Common myeloid progenitor, CD34-positive (primary cell): ENCODE measurements at regions not wholly inside any gene's neighbourhood (a gene's known extent, or its start where the extent isn't known, plus 50 kb on each side); places are given as distances from the start of the nearest gene placed in this dataset.
"Not testable (repeated sequence)": the region's sequence is repeated elsewhere in the genome, so short reads cannot be mapped to it uniquely, and the experiment has no call there.

Source experiments
- CTCF ChIA-PET: fragments of 350-600 bp; sonication (Branson Sonifier 250); formaldehyde crosslinking; loops from one replicate; lab custom pipeline; 2021; ENCODE audit warnings: antibody characterized with exemption; lab: Charles Lee
- POLR2A ChIA-PET: fragments of 350-600 bp; sonication (Branson Sonifier 250); formaldehyde crosslinking; loops from one replicate; lab custom pipeline; 2021; ENCODE audit warnings: antibody characterized with exemption; lab: Charles Lee
- DNase-seq, 3 donors: peaks; one replicate each; pipeline versions ENCODE4 v3.0.0 to v3.0.0-alpha.2; 2013
- H3K27ac ChIP-seq, 2 experiments: 1 replicate in 1 of 2; 2 replicates in 1 of 2; pipeline ENCODE4 v1.7.0; 2013; ENCODE audit warnings: inconsistent platforms in 2 of 2, low read length in 2 of 2, mild to moderate bottlenecking in 2 of 2, low read depth in 1 of 2, moderate library complexity in 1 of 2; ENCODE audit not compliant: severe bottlenecking in 2 of 2, insufficient read depth in 1 of 2, poor library complexity in 1 of 2
- H3K27me3 ChIP-seq, 5 experiments: replicated peaks in 2 of 5; 1 replicate in 3 of 5; 2 replicates in 2 of 5; pipeline versions ENCODE4 v1.6.1 to v1.7.0; 2013; ENCODE audit warnings: low read length in 4 of 5, mild to moderate bottlenecking in 2 of 5, moderate library complexity in 2 of 5, inconsistent platforms in 1 of 5; ENCODE audit not compliant: insufficient read depth in 5 of 5, control insufficient read depth in 4 of 5
- H3K36me3 ChIP-seq, 4 experiments: 1 replicate in 2 of 4; 2 replicates in 2 of 4; pipeline versions ENCODE4 v1.6.1 to v1.7.0; 2013; ENCODE audit warnings: low read length in 3 of 4, control low read depth in 1 of 4, mild to moderate bottlenecking in 1 of 4; ENCODE audit not compliant: control insufficient read depth in 4 of 4, insufficient read depth in 4 of 4
- H3K4me1 ChIP-seq, 4 experiments: 1 replicate in 3 of 4; 2 replicates in 1 of 4; pipeline versions ENCODE4 v1.6.1 to v1.7.1; 2013; ENCODE audit warnings: low read length in 3 of 4, mild to moderate bottlenecking in 3 of 4, control low read depth in 1 of 4, inconsistent platforms in 1 of 4, moderate library complexity in 1 of 4; ENCODE audit not compliant: control insufficient read depth in 4 of 4, insufficient read depth in 4 of 4; ENCODE audit errors: control extremely low read depth in 1 of 4
- H3K4me3 ChIP-seq, 7 experiments: 1 replicate in 4 of 7; 2 replicates in 3 of 7; pipeline versions ENCODE4 v1.5.1 to v1.7.0; 2013; ENCODE audit warnings: mild to moderate bottlenecking in 7 of 7, low read length in 6 of 7, moderate library complexity in 6 of 7, inconsistent platforms in 2 of 7, low read depth in 2 of 7, control low read depth in 1 of 7; ENCODE audit not compliant: insufficient read depth in 4 of 7, control insufficient read depth in 1 of 7; ENCODE audit errors: extremely low read depth in 1 of 7
- H3K9me3 ChIP-seq, 5 experiments: 1 replicate in 4 of 5; 2 replicates in 1 of 5; pipeline versions ENCODE4 v1.6.1 to v1.7.1; 2013; ENCODE audit warnings: low read length in 4 of 5, mild to moderate bottlenecking in 2 of 5, inconsistent platforms in 1 of 5, low read depth in 1 of 5, moderate library complexity in 1 of 5; ENCODE audit not compliant: control insufficient read depth in 4 of 5, insufficient read depth in 2 of 5; ENCODE audit errors: control extremely low read depth in 1 of 5
- WGBS: methylation state at CpG from one replicate; pipeline ENCODE4 v1.1.5; 2013; ENCODE audit not compliant: insufficient coverage; 5-methylcytosine and 5-hydroxymethylcytosine counted together

- H3K4me1 ChIP-seq, H3K4me3 ChIP-seq, DNase-seq, POLR2A ChIA-PET, H3K36me3 ChIP-seq, H3K27me3 ChIP-seq, CTCF ChIA-PET, H3K27ac ChIP-seq, H3K9me3 ChIP-seq: not testable (repeated sequence)
- no CpG with 5 or more reads among the region's 2 CpGs for WGBS
Measured at GRCh38 chr5:176018598-176018997, 50.5 kb upstream of the THOC3 start.

DNA sequence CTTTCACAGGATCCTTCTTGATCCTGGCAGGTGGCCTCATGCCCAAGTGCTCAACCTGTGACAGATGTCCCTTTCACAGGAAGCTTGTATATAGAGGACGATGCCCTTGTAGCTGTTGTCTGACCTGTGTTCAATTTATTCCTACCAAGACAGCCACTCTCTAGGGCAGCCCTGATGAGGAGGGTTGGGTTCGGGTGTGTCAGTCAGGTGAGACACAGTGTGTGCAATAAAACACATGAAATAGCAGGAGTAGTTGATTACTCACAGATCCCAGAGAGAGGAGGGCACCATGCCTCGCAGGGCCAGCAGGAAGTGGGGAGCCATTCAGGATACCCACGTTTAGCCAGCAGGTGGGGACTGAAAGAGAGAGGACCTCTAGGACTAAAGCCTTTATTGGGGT is 52.7 kb upstream of the THOC3 start:
- H3K27ac ChIP-seq, H3K4me1 ChIP-seq, CTCF ChIA-PET, H3K4me3 ChIP-seq, DNase-seq, H3K36me3 ChIP-seq, H3K27me3 ChIP-seq, H3K9me3 ChIP-seq, POLR2A ChIA-PET: not testable (repeated sequence)
- WGBS = no CpG with 5 or more reads among the region's 4 CpGs

- DNase-seq, H3K9me3 ChIP-seq, H3K36me3 ChIP-seq, CTCF ChIA-PET, H3K27ac ChIP-seq, H3K27me3 ChIP-seq, POLR2A ChIA-PET, H3K4me1 ChIP-seq, H3K4me3 ChIP-seq: not testable (repeated sequence)
- no CpG with 5 or more reads among the region's 5 CpGs for WGBS
Measured at GRCh38 chr5:176023535-176023934, 55.4 kb upstream of the THOC3 start.

GRCh38 chr5:176029445-176029844 is 61.3 kb upstream of the THOC3 start:
- H3K4me1 ChIP-seq, DNase-seq, H3K36me3 ChIP-seq, POLR2A ChIA-PET, H3K9me3 ChIP-seq, H3K27ac ChIP-seq, H3K4me3 ChIP-seq, H3K27me3 ChIP-seq, CTCF ChIA-PET: not testable (repeated sequence)
- WGBS = no CpG with 5 or more reads among the region's 7 CpGs

- H3K27ac ChIP-seq, H3K27me3 ChIP-seq, CTCF ChIA-PET, H3K4me3 ChIP-seq, H3K9me3 ChIP-seq, H3K4me1 ChIP-seq, DNase-seq, H3K36me3 ChIP-seq, POLR2A ChIA-PET: not testable (repeated sequence)
- no CpG with 5 or more reads among the region's 6 CpGs for WGBS
Measured at GRCh38 chr5:176030361-176031117, 62.4 kb upstream of the THOC3 start.

- H3K9me3 ChIP-seq, H3K27ac ChIP-seq, H3K4me3 ChIP-seq, H3K27me3 ChIP-seq, POLR2A ChIA-PET, CTCF ChIA-PET, DNase-seq, H3K36me3 ChIP-seq, H3K4me1 ChIP-seq: not testable (repeated sequence)
- no CpG with 5 or more reads among the region's 3 CpGs for WGBS
Measured at GRCh38 chr5:176031118-176031510, 63.0 kb upstream of the THOC3 start.

DNA sequence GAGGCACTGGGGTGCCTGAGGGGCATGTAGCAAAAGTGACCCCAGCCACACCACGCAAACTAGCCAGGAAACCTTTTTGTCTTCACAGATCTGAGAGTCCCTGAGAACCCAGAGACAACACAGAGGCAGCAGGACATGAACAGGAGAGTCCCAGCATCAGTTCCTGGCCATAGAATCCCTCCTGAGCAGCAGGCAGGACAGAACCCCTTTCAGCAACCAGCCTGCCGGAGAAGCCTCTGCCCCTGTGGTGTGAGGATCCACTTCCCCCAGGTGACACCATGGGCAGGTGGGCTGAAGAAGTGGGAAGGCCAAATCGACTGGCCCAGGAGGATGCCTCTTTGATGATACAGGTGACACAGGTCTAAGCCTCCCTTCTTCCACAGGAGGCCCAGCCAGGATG is 65.1 kb upstream of the THOC3 start:
- WGBS = no CpG with 5 or more reads among the region's 3 CpGs
- H3K4me1 ChIP-seq, DNase-seq, H3K36me3 ChIP-seq, H3K27me3 ChIP-seq, POLR2A ChIA-PET, H3K9me3 ChIP-seq, H3K27ac ChIP-seq, CTCF ChIA-PET, H3K4me3 ChIP-seq: not testable (repeated sequence)
